ENCODE measurements at regions not wholly inside any gene's neighbourhood (a gene's known extent, or its start where the extent isn't known, plus 50 kb on each side); places are given as distances from the start of the nearest gene placed in this dataset.

DNA sequence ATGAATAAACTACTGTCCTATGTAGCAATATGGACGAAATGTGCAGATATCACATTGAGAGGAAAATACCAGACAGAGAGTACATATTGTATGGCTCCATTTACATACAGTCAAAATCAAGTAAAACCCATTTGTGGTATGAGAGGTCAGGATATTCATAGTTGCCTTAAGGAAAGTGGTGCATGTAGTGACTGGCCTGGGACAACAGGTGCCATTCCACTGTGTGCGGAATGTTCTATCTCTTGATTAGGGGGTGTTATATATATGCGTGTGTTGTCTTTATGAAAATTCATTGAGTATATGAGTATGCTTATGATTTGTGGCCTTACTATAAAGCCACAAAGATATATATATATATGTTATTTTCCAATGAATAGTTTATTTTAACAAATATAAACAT is 964.0 kb downstream of the SORCS3 start:
- TF ChIP-seq, protein P1, sequence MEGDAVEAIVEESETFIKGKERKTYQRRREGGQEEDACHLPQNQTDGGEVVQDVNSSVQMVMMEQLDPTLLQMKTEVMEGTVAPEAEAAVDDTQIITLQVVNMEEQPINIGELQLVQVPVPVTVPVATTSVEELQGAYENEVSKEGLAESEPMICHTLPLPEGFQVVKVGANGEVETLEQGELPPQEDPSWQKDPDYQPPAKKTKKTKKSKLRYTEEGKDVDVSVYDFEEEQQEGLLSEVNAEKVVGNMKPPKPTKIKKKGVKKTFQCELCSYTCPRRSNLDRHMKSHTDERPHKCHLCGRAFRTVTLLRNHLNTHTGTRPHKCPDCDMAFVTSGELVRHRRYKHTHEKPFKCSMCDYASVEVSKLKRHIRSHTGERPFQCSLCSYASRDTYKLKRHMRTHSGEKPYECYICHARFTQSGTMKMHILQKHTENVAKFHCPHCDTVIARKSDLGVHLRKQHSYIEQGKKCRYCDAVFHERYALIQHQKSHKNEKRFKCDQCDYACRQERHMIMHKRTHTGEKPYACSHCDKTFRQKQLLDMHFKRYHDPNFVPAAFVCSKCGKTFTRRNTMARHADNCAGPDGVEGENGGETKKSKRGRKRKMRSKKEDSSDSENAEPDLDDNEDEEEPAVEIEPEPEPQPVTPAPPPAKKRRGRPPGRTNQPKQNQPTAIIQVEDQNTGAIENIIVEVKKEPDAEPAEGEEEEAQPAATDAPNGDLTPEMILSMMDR (IDR thresholded peaks at IDR 0.05; ENCODE audit: extremely low read depth, missing control alignments): no peak
- DNase-seq (ENCODE audit: low spot score): no peak

DNA sequence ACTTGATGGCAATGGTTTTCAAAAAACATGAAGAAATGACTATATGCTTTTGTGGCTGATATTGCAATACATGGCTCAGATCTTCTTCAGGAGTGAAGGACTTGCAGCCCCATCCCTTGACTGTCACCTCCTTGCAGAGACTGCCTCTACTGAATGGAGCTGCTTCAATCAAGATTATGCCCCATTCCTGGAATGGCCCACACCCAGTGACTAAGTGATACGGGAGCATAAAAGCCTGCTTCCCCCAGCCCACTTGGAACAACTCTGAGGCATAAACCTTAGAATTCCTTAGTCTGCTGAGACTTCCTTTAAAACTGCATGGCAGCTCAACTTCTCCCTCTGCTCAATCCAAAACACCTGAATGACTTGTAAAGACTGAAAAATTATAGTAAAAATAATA is 957.1 kb downstream of the SORCS3 start:
- no peak for DNase-seq (ENCODE audit: low spot score)
- TF ChIP-seq, protein P1 (IDR thresholded peaks at IDR 0.05; ENCODE audit: extremely low read depth, missing control alignments): no peak

DNA sequence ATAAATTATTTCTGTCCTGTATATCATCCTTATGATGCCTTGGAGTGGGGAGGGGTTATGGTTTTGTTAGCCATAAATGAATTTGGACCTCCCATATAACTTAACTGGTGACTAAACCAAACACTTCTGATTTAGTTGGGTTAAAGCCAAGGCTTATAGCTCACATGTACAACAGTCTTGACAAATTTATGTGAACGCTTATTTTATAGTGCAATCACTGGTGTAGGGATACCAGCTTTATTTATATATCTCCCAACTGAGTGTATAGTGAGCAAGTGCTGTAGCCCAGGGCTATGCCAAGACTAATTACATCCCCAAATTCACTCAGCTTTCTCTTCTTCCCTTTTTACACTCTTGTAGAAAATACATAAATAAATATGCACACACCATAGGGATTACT is 956.2 kb downstream of the SORCS3 start:
- DNase-seq (ENCODE audit: low spot score): no peak

DNA sequence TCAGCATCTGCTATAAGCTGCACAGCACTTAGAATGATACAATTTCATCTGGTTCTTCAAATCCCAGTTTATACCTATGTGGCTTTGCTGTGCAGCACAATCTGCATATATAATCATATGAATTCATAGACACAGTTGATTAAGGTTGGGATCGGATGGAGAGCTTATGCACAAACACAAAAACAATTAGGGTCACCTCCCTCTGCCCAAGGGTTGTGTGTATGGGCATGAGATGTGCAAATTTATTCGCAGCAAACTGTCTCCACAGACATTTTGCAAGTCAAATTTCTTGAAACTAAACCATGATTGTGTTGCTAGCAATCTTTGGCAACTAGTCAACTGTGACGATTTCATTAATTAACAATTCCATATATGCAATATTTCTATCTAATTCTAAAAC is 955.7 kb downstream of the SORCS3 start:
- TF ChIP-seq, protein P1 (IDR thresholded peaks at IDR 0.05; ENCODE audit: extremely low read depth, missing control alignments): no peak

More for the DNA sequence above, 956.2 kb downstream of the SORCS3 start:
- TF ChIP-seq, protein P1 (IDR thresholded peaks at IDR 0.05; ENCODE audit: extremely low read depth, missing control alignments): no peak

DNA sequence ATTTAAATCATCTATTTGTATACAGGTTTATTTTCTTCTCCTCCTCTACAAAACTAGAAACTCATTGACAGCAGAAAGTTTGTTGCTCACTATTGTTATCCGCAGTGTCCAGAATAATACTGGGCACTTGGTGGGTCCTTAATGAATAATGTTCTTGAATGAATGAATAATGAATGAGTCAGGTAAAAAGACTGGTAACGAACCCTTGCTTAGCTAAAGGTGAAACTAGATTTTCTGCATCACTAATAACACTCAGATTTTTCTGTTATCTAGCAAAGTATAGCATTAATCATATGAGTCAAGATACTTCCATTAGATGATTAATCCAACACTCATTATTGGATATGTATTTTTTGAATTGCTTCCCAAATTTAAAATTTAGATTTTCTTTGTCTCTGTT is 953.2 kb downstream of the SORCS3 start:
- TF ChIP-seq, protein P1 (IDR thresholded peaks at IDR 0.05; ENCODE audit: extremely low read depth, missing control alignments): no peak
- no peak for DNase-seq (ENCODE audit: low spot score)

More for the DNA sequence above, 955.7 kb downstream of the SORCS3 start:
- DNase-seq (ENCODE audit: low spot score): no peak

DNA sequence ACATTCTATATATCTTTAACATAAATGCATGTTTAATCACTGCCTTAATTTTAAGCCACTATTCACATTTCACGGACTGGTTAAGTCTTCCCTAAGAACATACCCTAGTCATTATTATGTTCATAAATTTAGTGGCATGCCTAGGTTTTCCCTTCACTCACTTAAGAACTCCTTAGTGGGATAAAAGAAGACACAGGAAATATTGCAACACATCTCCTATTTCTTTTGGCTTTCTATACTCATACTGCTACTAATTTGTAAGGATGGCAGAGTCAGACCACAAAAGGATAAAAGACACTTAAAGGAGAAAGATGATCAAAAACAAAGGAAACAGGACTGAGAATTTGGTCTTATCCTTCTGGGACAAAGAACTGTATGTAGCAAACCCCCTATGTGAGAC is 951.4 kb downstream of the SORCS3 start:
- TF ChIP-seq, protein P1 (IDR thresholded peaks at IDR 0.05; ENCODE audit: extremely low read depth, missing control alignments): no peak
- DNase-seq (ENCODE audit: low spot score): no peak

DNA sequence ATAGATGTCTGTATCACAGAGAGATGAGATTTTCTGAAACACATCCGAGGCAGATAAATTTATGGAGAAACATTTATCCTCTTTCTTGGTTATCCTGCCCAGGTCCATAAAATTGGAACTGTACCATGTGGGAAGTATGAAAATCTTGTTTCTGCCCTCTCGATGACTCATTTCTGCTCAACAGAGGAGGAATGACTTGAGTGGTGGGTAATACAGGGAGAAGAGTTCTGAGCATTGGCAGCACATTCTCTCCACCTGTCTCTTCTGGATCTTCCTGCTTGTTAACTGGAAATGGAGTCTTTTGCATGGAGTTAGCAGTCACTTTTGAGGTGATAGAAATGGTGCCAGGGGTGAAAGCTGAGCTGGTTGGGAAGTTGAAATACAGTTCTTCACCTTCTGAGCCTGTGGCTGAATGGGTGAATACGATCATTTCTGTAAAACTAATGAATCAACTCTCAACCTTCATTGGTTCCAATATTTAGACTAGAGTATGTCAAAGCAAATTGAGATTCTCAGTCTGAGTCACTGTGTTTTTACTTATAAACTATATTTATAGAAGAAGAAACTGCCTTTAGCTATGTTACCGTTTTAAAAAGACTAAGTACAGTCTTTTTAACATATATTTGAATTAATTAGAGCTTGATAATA is 945.5 kb downstream of the SORCS3 start:
- DNase-seq (ENCODE audit: low spot score): no peak
- TF ChIP-seq, protein P1 (IDR thresholded peaks at IDR 0.05; ENCODE audit: extremely low read depth, missing control alignments): no peak

Data from GM20000 (cell line).